Caco-2 (cell line): ENCODE measurements at regions not wholly inside any gene's neighbourhood (a gene's known extent, or its start where the extent isn't known, plus 50 kb on each side); places are given as distances from the start of the nearest gene placed in this dataset.

Experiments
- BruUV-seq: library from RNA; stranded (reverse); fragments of 400-500 nt; replicated peaks from 2 replicates; lab custom pipeline; 2021; lab: Mats Ljungman, UMichigan
- CTCF ChIA-PET: fragments of 300-600 bp; sonication (Branson Sonifier 250); formaldehyde crosslinking; loops from one replicate; lab custom pipeline; 2022; ENCODE audit warnings: antibody characterized with exemption; lab: Charles Lee
- POLR2A ChIA-PET: fragments of 300-600 bp; sonication (Branson Sonifier 250); formaldehyde crosslinking; loops from one replicate; lab custom pipeline; 2022; ENCODE audit warnings: antibody characterized with exemption; lab: Charles Lee
- DNase-seq, 2 experiments: peaks; one replicate each; pipeline versions ENCODE4 v3.0.0 to v3.0.0-alpha.2; 2020 to 2022
- H3K27me3 ChIP-seq: replicated peaks from 2 replicates; pipeline ENCODE4 v1.6.0; 2011; ENCODE audit warnings: low read length; ENCODE audit not compliant: control insufficient read depth, insufficient read depth
- H3K36me3 ChIP-seq: 2 replicates; pipeline ENCODE4 v1.5.1; 2011; ENCODE audit warnings: low read length; ENCODE audit not compliant: control insufficient read depth, insufficient read depth
- H3K4me1 ChIP-seq: fragments of 250-450 bp; sonication (Bioruptor Pico); 2 replicates; pipeline ENCODE4 v1.5.1; 2020; ENCODE audit warnings: mild to moderate bottlenecking
- H3K4me3 ChIP-seq: 2 replicates; pipeline ENCODE4 v1.5.1; 2011; ENCODE audit warnings: low read depth, mild to moderate bottlenecking, control low read depth, low read length
- H3K9me3 ChIP-seq: fragments of 250-450 bp; sonication (Bioruptor Pico); 2 replicates; pipeline ENCODE4 v1.5.1; 2020; ENCODE audit warnings: mild to moderate bottlenecking, moderate library complexity
- H3K27ac Mint-ChIP-seq: one replicate; pipeline ENCODE4 v1.8.0; 2022; ENCODE audit warnings: mixed read lengths; ENCODE audit not compliant: unreplicated experiment
- H3K27me3 Mint-ChIP-seq: one replicate; pipeline ENCODE4 v1.8.0; 2022; ENCODE audit warnings: mixed read lengths; ENCODE audit not compliant: insufficient read depth, unreplicated experiment
- H3K36me3 Mint-ChIP-seq: one replicate; pipeline ENCODE4 v1.8.0; 2022; ENCODE audit warnings: mild to moderate bottlenecking, mixed read lengths; ENCODE audit not compliant: insufficient read depth, unreplicated experiment
- H3K4me1 Mint-ChIP-seq: one replicate; pipeline ENCODE4 v1.8.0; 2022; ENCODE audit warnings: low read depth, mixed read lengths; ENCODE audit not compliant: unreplicated experiment
- H3K4me3 Mint-ChIP-seq: one replicate; pipeline ENCODE4 v1.8.0; 2022; ENCODE audit warnings: mild to moderate bottlenecking, moderate library complexity, mixed read lengths; ENCODE audit not compliant: unreplicated experiment
- H3K9me3 Mint-ChIP-seq: one replicate; pipeline ENCODE4 v1.8.0; 2022; ENCODE audit warnings: mixed read lengths; ENCODE audit not compliant: unreplicated experiment
- CTCF ChIP-seq, 2 experiments: fragments of 200-600 bp in 1 of 2; IDR thresholded peaks; 1 replicate in 1 of 2; 2 replicates in 1 of 2; pipeline versions ENCODE4 v1.5.1 to v1.8.0; 2011 to 2022; ENCODE audit warnings: antibody characterized with exemption in 1 of 2, control low read depth in 1 of 2, inconsistent platforms in 1 of 2, low read depth in 1 of 2, low read length in 1 of 2, mild to moderate bottlenecking in 1 of 2, moderate library complexity in 1 of 2; ENCODE audit not compliant: insufficient read depth in 1 of 2, severe bottlenecking in 1 of 2, unreplicated experiment in 1 of 2
- intact Hi-C: fragments of 100-400 bp; cut with micrococcal nuclease; formaldehyde crosslinking; loops from one replicate; pipeline ENCODE4 v1.10.0; 2022; ENCODE audit not compliant: unreplicated experiment

- intact Hi-C loops = no loop called here
- no peak for DNase-seq
- Histone ChIP-seq H3K36me3 (no peaks in the 10 kb centered on the region), H3K27me3 (no peaks in the 10 kb centered on the region), H3K4me3 (no peak overlapping the region), H3K9me3 (no peaks in the 10 kb centered on the region), H3K4me1 (no peaks in the 10 kb centered on the region)
- ChIA-PET POLR2A (no interaction called here), CTCF (no interaction called here)
- TF ChIP-seq CTCF (IDR thresholded peaks at IDR 0.05; ENCODE audit: insufficient read depth in 1 of 2, low read depth in 1 of 2, low read length in 1 of 2, severe bottlenecking in 1 of 2, unreplicated experiment in 1 of 2) = no peak
- Mint-ChIP-seq H3K4me1 (no peaks in the 10 kb centered on the region), H3K27me3 (no peaks in the 10 kb centered on the region), H3K4me3 (no peak overlapping the region), H3K9me3 (no peaks in the 10 kb centered on the region), H3K27ac (no peak overlapping the region), H3K36me3 (no peaks in the 10 kb centered on the region)
- no TSS peak for BruUV-seq
Measured at GRCh38 chr13:59326717-59327116, 837.0 kb downstream of the DIAPH3 start.

GRCh38 chr13:59330764-59331163, 833.0 kb downstream of the DIAPH3 start:
- H3K4me1 Mint-ChIP-seq = no peaks in the 10 kb centered on the region
- no peaks in the 10 kb centered on the region for H3K27me3 ChIP-seq
- intact Hi-C loops = no loop called here
- CTCF ChIA-PET = no interaction called here
- H3K9me3 ChIP-seq = no peaks in the 10 kb centered on the region
- no peak overlapping the region for H3K27ac Mint-ChIP-seq
- H3K4me3 Mint-ChIP-seq = no peak overlapping the region
- no peaks in the 10 kb centered on the region for H3K27me3 Mint-ChIP-seq
- H3K36me3 ChIP-seq = no peaks in the 10 kb centered on the region
- H3K9me3 Mint-ChIP-seq = no peaks in the 10 kb centered on the region
- no peaks in the 10 kb centered on the region for H3K4me1 ChIP-seq
- POLR2A ChIA-PET = no interaction called here
- BruUV-seq = no TSS peak
- no peak for TF ChIP-seq CTCF (IDR thresholded peaks at IDR 0.05; ENCODE audit: insufficient read depth in 1 of 2, low read depth in 1 of 2, low read length in 1 of 2, severe bottlenecking in 1 of 2, unreplicated experiment in 1 of 2)
- H3K4me3 ChIP-seq = no peak overlapping the region
- no peak for DNase-seq
- H3K36me3 Mint-ChIP-seq = no peaks in the 10 kb centered on the region

GRCh38 chr13:59332966-59333365, 830.8 kb downstream of the DIAPH3 start:
- Histone ChIP-seq H3K4me1 (no peaks in the 10 kb centered on the region), H3K4me3 (no peak overlapping the region), H3K27me3 (no peaks in the 10 kb centered on the region), H3K36me3 (no peaks in the 10 kb centered on the region), H3K9me3 (no peaks in the 10 kb centered on the region)
- DNase-seq = no peak
- POLR2A ChIA-PET = no interaction called here
- CTCF ChIA-PET = interaction anchor here (0.9 kb wide), 1 partner anchor 9 kb away, joined by 3 read pairs; no protein-coding TSS in a partner anchor
- no TSS peak for BruUV-seq
- intact Hi-C loops = no loop called here
- Mint-ChIP-seq H3K36me3 (no peaks in the 10 kb centered on the region), H3K9me3 (no peaks in the 10 kb centered on the region), H3K4me1 (no peaks in the 10 kb centered on the region), H3K4me3 (no peak overlapping the region), H3K27ac (no peak overlapping the region), H3K27me3 (no peaks in the 10 kb centered on the region)
- no peak for TF ChIP-seq CTCF (IDR thresholded peaks at IDR 0.05; ENCODE audit: insufficient read depth in 1 of 2, low read depth in 1 of 2, low read length in 1 of 2, severe bottlenecking in 1 of 2, unreplicated experiment in 1 of 2)
